ENCODE measurements at regions not wholly inside any gene's neighbourhood (a gene's known extent, or its start where the extent isn't known, plus 50 kb on each side); places are given as distances from the start of the nearest gene placed in this dataset.

DNA sequence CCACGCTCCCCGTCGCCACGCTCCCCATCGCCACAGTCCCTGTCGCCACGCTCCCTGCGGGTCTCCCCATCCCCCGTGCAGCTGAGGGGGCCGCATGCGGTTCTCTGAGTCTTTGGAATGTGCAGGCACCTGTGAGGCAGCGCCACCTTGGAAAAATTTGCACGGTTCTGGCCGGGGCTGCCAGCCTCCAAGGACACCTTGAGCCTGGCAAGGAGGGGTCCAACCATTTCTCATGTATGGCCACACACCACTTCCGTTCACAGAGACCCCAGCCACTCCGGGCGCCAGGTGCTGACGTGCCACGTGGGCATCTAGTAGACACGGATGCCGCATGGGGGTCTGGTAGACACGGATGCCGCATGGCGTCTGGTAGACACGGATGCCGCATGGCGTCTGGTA, 70.5 kb upstream of the ADGRA1 start:
- POLR2A ChIA-PET: no interaction called here
- CTCF ChIA-PET: no interaction called here
- no peak for TF ChIP-seq CTCF (IDR thresholded peaks at IDR 0.05; ENCODE audit: control extremely low read depth, extremely low read depth, low read depth, missing control alignments)
- DNase-seq (ENCODE audit: extremely low spot score): no peak

GRCh38 chr10:133016493-133017202, 71.1 kb upstream of the ADGRA1 start:
- TF ChIP-seq CTCF (IDR thresholded peaks at IDR 0.05; ENCODE audit: control extremely low read depth, extremely low read depth, low read depth, missing control alignments): no peak
- ChIA-PET POLR2A (no interaction called here), CTCF (no interaction called here)
- no peak for DNase-seq (ENCODE audit: extremely low spot score)

DNA sequence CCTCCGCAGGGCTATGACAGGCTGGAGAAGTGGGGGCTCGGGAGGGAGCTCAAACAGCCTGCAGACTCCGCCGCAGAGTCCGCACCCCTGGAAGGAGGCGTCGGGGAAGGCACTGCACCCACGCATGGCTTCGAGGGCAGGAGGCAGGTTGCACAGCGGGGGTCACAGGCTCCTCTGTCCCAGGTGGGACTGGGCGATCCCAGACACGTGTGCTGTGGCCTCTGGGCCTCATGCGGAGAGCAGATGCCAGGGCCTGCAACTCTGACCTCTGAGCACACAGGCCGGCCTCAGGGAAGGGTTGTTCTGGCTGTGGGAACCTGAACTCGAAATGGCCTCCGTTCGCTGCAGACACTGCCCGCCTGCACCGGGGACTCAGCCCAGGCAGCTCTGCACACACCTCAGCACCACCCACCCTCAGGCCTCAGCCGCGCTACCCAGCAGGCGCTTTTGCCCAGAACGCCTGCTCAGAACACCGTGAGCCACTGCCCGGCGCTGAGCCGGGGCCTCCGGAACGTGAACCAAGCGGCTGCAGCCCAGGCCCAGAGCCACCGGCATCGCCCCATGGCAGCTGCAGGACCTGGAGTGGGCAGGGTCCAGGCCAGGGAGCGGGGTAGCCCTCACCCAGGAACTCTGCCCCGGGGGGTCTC, 71.8 kb upstream of the ADGRA1 start:
- DNase-seq (ENCODE audit: extremely low spot score): no peak
- POLR2A ChIA-PET: no interaction called here
- no peak for TF ChIP-seq CTCF (IDR thresholded peaks at IDR 0.05; ENCODE audit: control extremely low read depth, extremely low read depth, low read depth, missing control alignments)
- CTCF ChIA-PET: no interaction called here

GRCh38 chr10:133015321-133015720, 72.4 kb upstream of the ADGRA1 start:
- DNase-seq (ENCODE audit: extremely low spot score): no peak
- POLR2A ChIA-PET: no interaction called here
- CTCF ChIA-PET: no interaction called here
- TF ChIP-seq CTCF (IDR thresholded peaks at IDR 0.05; ENCODE audit: control extremely low read depth, extremely low read depth, low read depth, missing control alignments): no peak

GRCh38 chr10:133014416-133015210, 72.2 kb upstream of the CFAP46 start:
- no peak for DNase-seq (ENCODE audit: extremely low spot score)
- ChIA-PET CTCF (no interaction called here), POLR2A (no interaction called here)
- no peak for TF ChIP-seq CTCF (IDR thresholded peaks at IDR 0.05; ENCODE audit: control extremely low read depth, extremely low read depth, low read depth, missing control alignments)

GRCh38 chr10:133013463-133013862, 71.1 kb upstream of the CFAP46 start:
- no peak for DNase-seq (ENCODE audit: extremely low spot score)
- CTCF ChIA-PET: no interaction called here
- POLR2A ChIA-PET: no interaction called here
- no peak for TF ChIP-seq CTCF (IDR thresholded peaks at IDR 0.05; ENCODE audit: control extremely low read depth, extremely low read depth, low read depth, missing control alignments)

Data from GM10248 (cell line).